DMS79 treated with DMSO at 0.1 percent for 48 hours (cell line): ENCODE measurements at regions not wholly inside any gene's neighbourhood (a gene's known extent, or its start where the extent isn't known, plus 50 kb on each side); places are given as distances from the start of the nearest gene placed in this dataset.
"Not testable (repeated sequence)": the region's sequence is repeated elsewhere in the genome, so short reads cannot be mapped to it uniquely, and the experiment has no call there.

Experiments
- DNase-seq: peaks from one replicate; lab custom pipeline; 2025; lab: John Stamatoyannopoulos, UW

GRCh38 chr5:167821669-167822068, 469.8 kb upstream of the WWC1 start:
- no peak for DNase-seq

- DNase-seq = no peak
Measured at GRCh38 chr5:167822241-167822640, 469.2 kb upstream of the WWC1 start.

- no peak for DNase-seq
Measured at GRCh38 chr5:167823405-167823804, 468.0 kb upstream of the WWC1 start.

GRCh38 chr5:167827766-167828165, 463.7 kb upstream of the WWC1 start:
- DNase-seq = no peak

GRCh38 chr5:167831754-167832504, 459.5 kb upstream of the WWC1 start:
- DNase-seq = no peak

- DNase-seq = no peak
Measured at GRCh38 chr5:167832609-167833008, 458.8 kb upstream of the WWC1 start.

GRCh38 chr5:167833456-167833855, 458.0 kb upstream of the WWC1 start:
- DNase-seq = no peak

- no peak for DNase-seq
Measured at GRCh38 chr5:167835146-167835545, 456.3 kb upstream of the WWC1 start.

- DNase-seq = no peak
Measured at GRCh38 chr5:167837127-167837526, 454.3 kb upstream of the WWC1 start.

GRCh38 chr5:167839065-167839464, 452.4 kb upstream of the WWC1 start:
- DNase-seq = no peak

- no peak for DNase-seq
Measured at GRCh38 chr5:167840527-167841130, 450.8 kb upstream of the WWC1 start.

- DNase-seq = no peak
Measured at GRCh38 chr5:167843881-167844572, 447.4 kb upstream of the WWC1 start.

- no peak for DNase-seq
Measured at GRCh38 chr5:167845952-167846351, 445.5 kb upstream of the WWC1 start.

- no peak for DNase-seq
Measured at GRCh38 chr5:167849874-167850273, 441.6 kb upstream of the WWC1 start.

- DNase-seq = no peak
Measured at GRCh38 chr5:167850911-167851310, 440.5 kb upstream of the WWC1 start.

- DNase-seq = no peak
Measured at GRCh38 chr5:167851416-167851815, 440.0 kb upstream of the WWC1 start.

GRCh38 chr5:167852515-167852914, 438.9 kb upstream of the WWC1 start:
- DNase-seq = no peak

- no peak for DNase-seq
Measured at GRCh38 chr5:167853421-167853820, 438.0 kb upstream of the WWC1 start.

GRCh38 chr5:167855818-167856217, 435.6 kb upstream of the WWC1 start:
- DNase-seq = no peak

- DNase-seq = no peak
Measured at GRCh38 chr5:167857321-167857720, 434.1 kb upstream of the WWC1 start.

GRCh38 chr5:167858186-167858855, 433.1 kb upstream of the WWC1 start:
- not testable (repeated sequence) for DNase-seq

GRCh38 chr5:167861129-167861927, 430.1 kb upstream of the WWC1 start:
- no peak for DNase-seq
